ENCODE measurements at regions not wholly inside any gene's neighbourhood (a gene's known extent, or its start where the extent isn't known, plus 50 kb on each side); places are given as distances from the start of the nearest gene placed in this dataset.
"Not testable (repeated sequence)": the region's sequence is repeated elsewhere in the genome, so short reads cannot be mapped to it uniquely, and the experiment has no call there.

DNA sequence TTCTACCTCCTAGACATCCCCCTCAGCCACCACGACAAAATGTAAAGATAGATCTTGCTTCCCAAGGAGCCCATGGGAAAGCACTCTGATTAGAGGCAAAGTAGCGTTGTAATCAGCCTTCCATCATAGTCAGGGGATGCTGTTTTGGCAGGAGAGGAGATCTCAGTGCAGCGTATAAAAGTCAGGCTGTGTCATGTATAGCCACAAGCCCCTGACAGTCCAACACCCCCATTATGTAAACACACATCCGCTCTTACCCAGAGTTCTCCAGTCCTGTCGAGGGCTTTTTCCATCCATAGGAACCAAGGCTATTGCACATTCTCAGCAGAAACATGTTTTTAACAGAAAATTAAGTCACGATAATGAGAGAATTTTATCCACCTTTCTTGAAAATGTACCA lies 156.3 kb downstream of the CYSLTR2 start:
- DNase-seq, result no peak

DNA sequence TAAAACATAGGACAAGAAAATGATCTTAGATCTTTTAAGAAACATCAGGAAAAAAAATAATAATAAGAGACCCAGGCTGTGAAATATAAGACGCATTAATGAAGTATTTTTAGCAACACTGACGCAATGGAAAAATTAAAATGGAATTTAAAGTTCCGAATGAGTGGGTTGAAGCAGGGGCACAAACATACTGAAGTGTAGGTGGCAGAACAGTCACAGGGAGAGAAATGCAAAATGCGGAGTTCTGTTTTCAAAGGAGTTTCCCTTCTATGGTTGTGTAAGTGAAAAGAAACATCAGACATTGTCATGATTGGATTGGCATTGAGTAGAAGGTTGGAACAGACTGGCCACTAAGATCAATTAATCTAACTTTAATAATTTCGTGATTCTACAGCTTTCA lies 159.8 kb downstream of the CYSLTR2 start:
- no peak for DNase-seq

DNA sequence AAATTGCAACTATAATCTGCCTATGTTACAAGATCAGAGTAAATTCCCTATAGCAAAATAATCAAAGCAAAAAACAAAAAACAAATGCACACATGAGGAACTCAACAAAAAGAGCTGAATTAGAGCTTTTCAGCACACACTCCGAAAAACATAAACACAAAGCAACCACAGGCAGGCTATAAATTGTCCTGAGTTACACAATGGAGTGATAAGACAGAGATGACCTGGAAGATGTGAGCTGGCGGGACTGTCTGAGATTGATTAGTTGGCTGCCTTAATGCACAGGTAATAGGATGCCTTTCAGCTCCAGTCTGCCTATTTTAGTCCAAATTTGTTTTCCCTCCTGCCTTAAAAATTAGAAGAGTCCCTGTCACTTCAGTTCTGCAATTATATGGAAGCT lies 159.0 kb upstream of the FNDC3A start:
- DNase-seq, result no peak

DNA sequence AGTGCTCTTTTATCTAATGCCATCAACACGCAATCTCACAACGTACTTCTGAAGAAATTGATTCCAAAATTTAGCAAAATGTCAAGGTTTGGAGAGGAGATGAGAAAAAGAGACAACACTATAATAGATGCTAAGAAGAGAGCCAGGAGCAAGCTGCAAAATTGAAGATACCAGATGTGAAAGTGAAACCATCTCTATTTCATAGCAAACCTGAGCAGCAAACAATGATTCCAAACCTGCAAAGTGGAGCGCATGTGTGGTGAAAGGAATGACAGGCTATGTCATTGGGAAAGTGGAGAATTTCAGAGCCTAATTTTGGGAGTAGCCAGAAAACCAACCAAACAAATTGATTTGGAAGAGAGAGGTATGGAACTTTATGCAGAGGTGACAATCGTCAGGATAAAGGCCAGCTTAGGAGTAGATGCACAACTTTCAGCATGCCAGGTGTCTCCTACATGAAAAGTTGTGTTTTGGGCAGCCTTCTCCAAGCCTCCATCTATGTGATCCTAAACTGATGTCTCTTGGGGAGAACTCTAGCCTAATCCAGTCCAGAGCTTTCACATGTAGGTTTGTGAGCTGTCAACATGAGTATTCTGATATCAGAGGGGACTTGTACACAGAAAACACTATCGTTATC lies 158.4 kb upstream of the FNDC3A start:
- no peak for DNase-seq

DNA sequence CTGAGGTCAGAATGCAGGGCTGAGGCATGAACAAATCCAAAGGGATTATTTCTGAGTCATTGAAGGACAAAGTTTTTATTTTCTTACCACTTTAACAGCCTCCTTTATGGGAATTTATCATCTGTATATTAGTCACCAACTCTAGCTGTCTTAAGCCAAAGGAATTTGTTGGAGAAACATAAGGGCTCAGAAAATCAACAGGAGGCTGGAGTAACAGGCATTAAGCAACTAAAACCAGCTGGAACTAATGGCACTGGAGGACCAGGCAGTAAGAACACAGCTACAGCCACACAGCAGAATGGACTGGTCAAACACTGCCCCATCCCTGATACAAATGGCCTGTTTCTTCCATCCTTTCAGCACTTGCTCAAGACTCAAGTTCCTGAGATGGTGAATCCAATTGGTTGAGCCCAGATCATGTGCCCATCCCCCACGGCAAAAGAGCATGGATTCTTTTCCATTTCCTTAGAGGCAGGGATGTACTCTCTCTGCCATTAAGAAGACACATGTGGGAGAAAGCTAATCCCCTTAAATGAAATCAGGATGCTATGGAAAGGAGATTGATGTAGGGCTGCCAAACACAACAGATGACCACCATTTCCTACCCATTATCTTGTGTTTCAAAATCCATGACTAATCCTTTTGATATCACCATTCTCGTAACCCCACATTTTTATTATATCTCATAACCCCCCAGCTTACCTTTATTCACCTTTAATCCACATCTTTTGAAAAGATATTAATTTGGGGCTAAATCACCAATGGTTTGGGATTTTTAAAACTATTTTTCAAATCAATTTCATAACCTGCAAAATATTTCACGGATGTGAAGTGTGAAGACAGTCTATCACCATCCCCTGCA lies 157.0 kb upstream of the FNDC3A start:
- DNase-seq, result no peak

DNA sequence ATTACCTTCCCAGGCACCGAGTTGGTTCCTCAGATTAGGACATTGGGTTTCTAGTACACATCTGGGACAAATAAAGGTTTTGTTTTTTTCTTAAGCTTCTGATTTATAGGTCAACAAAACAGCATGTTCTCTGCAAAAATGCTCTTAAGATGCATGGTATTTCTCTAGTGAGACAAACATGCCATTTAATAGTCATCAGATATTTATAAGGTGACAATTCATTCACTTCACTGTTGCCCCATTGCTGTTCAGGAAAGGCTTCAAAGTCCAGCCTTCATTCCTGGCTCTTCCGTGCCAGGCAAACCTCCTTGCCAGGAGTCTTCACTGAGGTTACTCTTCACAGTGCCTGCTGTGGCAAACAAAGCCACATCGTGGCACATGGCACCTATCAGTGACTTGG lies 156.3 kb upstream of the FNDC3A start:
- no peak for DNase-seq

DNA sequence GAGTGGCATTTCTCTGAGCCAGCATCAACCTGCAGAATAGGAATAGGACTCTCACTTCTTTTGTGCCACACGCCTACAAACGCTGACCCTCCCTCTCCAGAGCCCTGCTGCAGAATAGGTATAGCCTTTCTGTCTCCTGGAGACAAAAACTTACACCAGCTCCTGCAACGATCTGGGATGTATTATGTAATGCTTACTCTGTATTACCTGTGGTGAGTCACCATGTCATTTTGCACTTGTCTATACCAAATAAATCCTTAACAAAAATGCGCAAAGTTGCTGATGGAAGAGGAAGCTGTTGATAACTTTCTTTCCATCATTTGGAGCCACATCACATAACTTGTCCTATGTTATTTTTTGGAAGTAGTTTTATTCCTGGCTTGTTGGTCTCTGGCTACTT lies 155.8 kb upstream of the FNDC3A start:
- DNase-seq, result no peak

DNA sequence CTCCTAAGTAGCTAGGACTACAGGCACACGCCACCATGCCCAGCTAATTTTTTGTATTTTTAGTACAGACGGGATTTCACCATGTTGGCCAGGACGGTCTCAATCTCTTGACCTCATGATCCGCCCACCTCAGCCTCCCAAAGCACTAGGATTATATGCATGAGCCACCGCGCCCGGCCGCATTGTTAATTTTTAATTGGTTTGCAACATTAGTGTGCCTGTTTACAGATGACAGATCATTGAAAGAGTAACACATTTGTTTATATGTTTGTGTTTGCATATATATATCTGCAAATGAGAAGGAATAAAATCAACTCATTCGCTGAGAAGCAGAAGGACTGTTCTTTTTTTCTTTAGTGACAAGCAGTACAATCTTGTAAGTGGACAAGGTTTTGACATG lies 152.2 kb upstream of the FNDC3A start:
- DNase-seq, result not testable (repeated sequence)

DNA sequence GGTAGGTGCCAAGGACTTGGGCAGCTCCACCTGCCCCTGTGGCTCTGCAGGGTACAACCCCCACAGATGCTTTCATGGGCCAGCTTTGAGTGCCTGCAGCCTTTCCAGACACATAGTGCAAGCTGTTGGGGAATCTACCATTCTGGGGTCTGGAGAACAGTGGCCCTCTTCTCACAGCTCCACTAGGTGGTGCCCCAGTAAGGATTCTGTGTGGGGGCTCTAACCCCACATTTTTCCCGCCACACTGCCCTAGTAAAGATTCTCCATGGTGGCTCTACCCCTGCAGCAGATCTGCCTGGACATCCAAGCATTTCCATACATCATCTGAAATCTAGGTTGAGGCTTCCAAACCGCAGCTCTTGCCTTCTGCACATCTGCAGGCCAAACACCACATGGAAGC lies 149.7 kb upstream of the FNDC3A start:
- DNase-seq, result no peak

DNA sequence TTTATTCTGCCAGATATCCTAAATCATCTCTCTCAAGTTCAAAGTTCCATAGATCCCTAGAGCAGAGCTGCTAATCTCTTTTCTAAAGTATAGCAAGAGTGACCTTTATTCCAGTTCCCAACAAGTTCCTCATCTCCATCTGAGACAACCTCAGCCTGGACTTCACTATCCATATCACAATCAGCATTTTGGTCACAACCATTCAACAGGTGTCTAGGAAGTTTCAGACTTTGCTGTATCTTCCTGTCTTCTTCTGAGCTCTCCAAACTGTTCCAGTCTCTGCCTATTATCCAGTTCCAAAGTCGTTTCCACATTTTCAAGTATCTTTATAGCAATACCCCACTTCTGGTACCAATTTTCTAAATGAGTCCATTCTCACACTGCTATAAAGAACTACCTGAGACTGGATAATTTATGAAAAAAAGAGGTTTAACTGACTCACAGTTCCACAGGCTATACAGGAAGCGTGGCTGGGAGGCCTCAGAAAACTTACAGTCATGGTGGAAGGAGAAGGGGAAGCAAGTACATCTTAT lies 148.7 kb upstream of the FNDC3A start:
- not testable (repeated sequence) for DNase-seq

DNA sequence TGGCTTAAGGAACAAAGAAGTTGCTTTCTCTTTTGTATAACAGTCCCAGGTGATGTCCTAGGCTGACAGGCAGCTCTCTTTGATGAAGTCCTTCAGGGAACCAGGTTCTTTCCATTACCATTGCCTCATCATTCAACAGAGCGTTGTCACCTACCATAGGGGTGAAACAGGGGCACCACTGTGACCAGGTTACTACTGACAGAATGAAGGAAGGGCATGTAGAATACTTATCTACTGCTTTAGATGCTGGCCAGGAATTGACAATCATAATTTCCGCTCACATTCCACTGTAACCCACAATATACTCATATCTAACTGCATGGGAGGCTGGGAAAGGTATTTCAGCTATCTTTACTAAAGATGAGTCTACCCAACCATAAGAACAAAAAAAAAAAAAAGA lies 148.0 kb upstream of the FNDC3A start:
- no peak for DNase-seq

DNA sequence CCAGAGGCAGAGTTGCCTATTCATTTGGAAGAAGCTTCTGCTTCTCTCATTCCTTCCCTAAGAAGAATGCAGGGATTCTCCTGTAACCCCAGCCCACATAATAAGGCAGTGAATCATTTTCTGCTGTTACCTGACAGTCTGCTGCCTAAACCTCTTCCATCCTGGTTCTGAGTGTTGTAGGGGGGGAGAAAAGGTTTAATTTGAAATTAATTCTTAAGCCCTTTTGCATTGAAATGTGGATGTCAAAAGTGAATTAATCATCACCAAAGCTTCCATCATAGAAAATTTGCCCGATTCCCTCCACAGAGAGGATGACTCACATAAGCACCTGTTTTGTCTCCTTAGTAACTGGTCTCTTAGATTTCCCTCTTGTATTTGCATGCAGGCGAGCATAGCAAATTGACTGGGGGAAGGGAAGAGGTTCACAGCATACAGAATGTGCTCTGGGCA lies 146.7 kb upstream of the FNDC3A start:
- no peak for DNase-seq

DNA sequence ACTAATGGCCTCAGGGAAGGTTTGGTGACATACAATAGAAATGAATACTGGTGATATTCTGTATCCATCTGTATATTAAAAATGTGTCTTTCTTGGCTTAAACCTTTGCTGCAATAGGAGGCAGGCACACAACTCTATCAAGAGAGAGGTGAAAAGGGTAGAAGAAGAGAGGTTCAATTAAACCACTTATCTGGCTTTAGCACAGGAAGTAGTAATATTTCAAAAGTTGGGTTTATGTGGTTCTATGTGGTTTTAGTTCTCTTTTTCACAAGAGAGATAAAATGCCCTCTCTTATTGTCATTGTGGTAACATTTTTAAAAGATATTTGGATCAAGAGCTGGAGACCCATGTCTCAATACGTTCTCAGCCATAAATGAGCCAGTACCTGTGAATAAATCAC lies 146.2 kb upstream of the FNDC3A start:
- no peak for DNase-seq

DNA sequence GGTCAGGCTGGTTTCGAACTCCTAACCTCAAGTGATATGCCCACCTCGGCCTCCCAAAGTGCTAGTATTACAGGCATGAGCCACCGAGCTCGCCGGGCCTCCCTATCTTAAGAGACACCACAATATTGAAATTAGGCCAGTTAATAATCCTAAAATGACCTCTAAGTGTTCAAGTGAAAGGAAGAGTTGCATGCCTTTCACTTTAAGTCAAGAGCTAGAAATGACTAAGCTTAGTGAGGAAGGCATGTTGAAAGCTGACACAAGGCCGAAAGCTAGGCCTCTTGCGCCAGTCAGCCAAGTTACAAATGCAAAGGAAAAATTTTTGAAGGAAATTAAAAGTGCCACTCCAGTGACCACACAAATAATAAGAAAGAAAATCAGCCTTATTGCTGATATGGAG lies 144.5 kb upstream of the FNDC3A start:
- DNase-seq, result no peak

DNA sequence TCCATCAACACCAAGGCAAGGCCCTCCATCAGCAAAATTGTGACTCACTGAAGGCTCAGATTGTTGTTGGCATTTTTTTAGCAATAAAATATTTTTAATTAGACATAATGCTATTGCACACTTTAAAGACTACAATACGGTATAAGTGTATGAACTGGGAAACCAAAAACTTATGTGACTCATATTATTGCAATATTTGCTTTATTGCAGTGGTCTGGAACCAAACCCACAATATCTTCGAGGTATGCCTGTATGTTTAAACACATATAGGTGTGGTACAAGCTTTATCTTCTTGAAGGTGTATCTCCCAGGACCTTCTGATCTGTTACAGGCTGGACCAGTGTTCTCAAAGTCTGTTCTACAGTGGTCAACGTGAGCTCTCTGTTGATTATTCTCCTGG lies 142.3 kb upstream of the FNDC3A start:
- no peak for DNase-seq

DNA sequence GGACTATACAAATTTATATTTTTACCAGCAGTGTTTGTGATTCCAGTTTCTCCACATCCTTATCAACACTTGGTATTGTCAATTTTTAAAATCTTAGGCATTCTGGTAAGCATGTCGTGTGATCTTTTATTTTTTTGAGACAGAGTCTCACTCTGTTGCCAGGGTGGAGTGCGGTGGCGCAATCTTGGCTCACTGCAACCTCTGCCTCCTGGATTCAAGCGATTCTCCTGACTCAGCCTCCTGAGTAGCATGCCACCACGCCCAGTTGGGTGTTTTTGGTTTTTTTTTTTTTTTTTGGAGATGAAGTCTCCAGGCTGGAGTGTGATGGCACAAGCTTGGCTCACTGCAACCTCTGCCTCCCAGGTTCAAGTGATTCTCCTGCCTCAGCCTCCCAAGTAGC lies 140.4 kb upstream of the FNDC3A start:
- DNase-seq, result not testable (repeated sequence)

DNA sequence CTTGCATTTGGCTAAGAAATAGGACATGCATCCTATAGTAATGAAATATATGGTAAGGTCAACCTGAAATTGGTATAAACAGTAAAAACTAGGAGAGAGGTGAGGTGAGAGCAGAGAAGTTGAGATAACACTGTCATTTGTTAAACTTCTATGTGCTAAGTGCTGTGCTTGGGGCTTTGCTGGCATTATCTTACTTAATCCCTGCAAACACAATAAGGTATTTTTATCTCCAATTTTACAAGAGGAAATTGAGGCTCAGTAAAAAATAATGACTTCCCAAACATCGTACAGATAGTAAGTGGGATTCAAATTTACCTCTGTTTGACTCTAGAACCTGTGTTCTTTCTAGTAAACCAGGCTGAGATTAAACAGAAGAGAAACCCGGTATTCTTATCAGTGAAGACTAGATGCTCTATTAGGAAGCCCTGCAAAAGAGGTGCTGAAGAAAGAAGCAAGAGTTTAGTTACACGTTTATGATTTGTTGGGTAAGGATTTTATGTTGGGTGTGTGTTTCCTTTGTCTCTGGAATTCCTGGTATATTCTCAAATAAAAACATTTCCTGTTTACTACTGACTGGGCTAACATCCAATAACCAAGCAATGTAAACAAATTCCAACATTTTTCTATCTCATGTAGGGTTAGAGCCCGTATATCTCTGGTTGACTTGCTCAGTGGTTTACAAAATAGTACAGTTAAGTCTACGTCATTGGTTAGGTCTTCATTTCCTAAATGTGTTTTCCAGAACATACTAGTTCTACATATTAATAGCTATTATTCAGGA lies 137.3 kb upstream of the FNDC3A start:
- no peak for DNase-seq

DNA sequence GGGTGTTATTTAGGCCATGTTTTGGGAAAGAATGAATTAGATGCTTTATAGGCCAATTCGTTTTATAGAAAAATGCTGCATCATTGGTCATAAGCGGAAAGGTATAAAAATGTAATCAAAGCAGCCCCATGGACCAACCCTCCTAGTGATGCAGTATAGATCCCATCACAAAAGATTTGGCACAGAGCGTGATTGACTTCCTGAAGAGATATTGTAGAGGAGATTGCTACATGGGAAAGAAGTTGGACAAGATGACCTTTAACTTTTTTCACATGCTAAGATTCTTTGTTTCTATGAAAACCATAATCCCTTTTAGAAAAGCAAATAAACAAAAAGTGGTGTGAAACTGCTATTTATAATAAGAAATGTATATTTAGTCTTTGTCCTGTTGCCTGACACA lies 136.5 kb upstream of the FNDC3A start:
- DNase-seq, result no peak

DNA sequence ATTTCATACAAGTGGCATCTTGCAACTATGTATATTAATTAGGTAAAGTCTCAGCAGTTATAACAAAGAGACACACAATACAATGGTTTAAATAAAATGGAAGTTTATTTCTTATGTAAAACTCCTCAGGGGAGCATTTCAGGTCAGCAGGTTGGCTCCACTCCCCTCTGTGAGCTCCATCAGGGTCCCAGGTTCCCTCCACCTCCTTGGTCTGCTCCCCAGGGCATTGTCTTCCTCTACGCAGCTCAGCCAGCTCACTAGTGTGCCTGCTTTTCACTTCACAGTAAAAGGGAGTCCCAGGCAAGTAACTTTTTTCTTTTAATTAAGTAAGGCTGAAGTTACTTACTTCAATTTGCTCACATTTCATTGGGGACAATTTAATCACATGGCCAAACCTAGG lies 135.3 kb upstream of the FNDC3A start:
- DNase-seq, result no peak

DNA sequence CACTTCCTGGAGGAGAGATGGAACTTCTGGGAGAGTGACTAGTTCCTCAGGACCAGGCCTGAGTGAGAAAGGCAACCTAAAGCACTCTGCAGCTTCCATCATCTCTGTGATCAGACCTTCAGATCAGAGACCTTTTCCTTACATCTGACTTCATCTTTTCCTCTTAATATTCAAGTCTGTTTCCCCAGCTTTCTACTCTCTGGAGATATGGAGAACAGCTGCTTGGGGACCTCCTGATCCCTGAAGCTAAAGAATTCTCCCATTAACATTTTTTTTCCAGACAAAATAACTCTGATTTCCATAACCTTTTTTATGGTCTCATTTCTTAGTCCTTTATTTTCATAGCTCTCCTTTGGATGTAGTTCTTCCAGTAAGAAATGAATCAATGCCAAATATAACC lies 133.4 kb upstream of the FNDC3A start:
- no peak for DNase-seq

DNA sequence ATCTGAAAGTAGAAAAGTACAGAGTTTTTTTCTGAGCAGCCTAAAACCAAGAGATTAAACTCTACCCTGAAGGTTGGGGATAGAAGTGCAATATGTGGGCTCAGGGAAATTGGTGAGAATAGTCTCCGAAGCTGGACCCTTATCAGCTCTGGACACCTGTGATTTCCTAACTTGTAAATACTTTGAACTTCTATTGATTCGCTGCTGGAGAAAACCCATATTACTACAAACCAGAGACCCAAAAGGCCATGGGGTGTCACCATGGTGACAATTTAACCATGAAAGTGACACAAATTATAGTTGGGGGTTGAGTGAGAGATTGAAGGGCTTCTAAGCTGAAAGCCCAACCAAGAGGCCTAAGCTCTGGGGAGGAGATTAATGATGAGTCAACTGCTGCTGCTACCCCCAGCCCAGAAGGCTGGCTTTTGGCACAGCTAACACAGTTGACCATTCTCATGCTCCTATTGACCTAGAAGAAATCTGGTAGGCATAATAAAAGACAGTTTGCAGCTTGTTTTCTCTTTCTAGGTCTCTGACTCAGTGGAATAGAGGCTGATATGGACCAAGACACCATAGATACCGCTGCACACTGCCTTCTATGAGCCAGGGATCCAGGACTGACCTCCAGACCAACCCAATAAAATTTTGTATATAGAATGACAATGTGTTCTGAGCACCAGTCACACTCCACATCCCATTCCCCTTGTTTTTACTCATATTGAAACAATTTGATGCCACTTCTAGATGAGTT lies 131.9 kb upstream of the FNDC3A start:
- no peak for DNase-seq

DNA sequence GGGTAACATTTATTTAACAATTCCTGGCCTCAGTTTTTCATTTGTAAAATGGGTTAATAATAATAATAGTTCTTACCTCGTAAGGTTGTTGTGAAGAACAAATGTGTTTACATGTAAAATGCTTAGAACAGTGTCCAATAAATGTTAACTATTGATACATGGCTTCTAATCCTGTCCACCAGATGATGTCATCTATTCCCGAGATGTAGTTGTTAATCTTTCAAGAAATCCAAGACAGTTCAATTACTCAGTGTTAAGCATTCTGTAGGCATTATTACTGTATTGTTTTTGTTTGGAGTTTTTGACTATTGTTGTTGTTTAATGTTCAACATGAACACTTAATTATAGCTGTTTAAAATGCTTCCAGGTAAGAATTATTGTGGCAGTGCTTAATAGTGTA lies 131.0 kb upstream of the FNDC3A start:
- DNase-seq, result no peak

DNA sequence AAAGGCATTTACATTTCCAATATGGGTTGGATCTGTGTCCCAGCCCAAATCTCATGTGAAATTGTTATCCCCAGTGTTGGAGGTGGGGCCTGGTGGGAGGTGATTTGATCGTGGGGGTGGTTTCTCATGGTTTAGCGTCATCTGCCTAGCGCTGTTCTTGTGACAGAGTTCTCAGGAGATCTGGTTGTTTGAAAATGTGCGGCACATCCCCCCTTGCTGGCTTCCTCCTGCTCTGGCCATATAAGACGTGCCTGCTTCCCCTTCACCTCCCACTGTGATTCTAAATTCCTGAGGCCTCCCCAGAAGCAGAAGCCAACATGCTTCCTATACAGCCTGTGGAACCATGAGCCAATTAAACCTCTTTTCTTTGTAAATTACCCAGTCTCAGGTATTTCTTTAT lies 126.2 kb upstream of the FNDC3A start:
- DNase-seq, result no peak

Measured in activated CD8-positive, alpha-beta memory T cell treated with anti-CD3 and anti-CD28 coated beads for 24 hours (primary cell).